H1 (cell line): ENCODE measurements at regions not wholly inside any gene's neighbourhood (a gene's known extent, or its start where the extent isn't known, plus 50 kb on each side); places are given as distances from the start of the nearest gene placed in this dataset.
A peak's percentile ranks its signal among the peaks of the same experiment; 100 is the strongest.

Experiments
- CTCF ChIA-PET: fragments of 300-600 bp; sonication (Branson Sonifier 250); formaldehyde crosslinking; loops from one replicate; lab custom pipeline; 2021; ENCODE audit not compliant: partially characterized antibody; lab: Charles Lee
- POLR2A ChIA-PET: fragments of 300-600 bp; sonication (Branson Sonifier 250); formaldehyde crosslinking; loops from one replicate; lab custom pipeline; 2021; ENCODE audit warnings: inconsistent platforms; ENCODE audit not compliant: partially characterized antibody; lab: Charles Lee
- DNase-seq, 2 experiments: peaks; one replicate each; pipeline versions ENCODE4 v3.0.0 to v3.0.0-alpha.2; 2010 to 2022; ENCODE audit warnings: low spot score in 2 of 2, low read depth in 1 of 2, mixed read lengths in 1 of 2
- FAIRE-seq: peaks from 2 replicates; lab custom pipeline; 2011; peaks lifted over from hg19 to GRCh38; lab: Jason Lieb, UNC
- H2AFZ ChIP-seq: 2 replicates; pipeline ENCODE4 v1.8.1; 2012; ENCODE audit warnings: low read length, inconsistent platforms
- H2AK5ac ChIP-seq: 2 replicates; pipeline ENCODE4 v1.6.1; 2013; ENCODE audit warnings: low read depth, low read length
- H2BK120ac ChIP-seq: replicated peaks from 2 replicates; pipeline ENCODE3; 2013; ENCODE audit warnings: low read depth, low read length, inconsistent platforms
- H2BK12ac ChIP-seq: 2 replicates; pipeline ENCODE4 v1.6.1; 2013; ENCODE audit warnings: low read depth, low read length
- H2BK15ac ChIP-seq: 2 replicates; pipeline ENCODE4 v1.6.1; 2013; ENCODE audit warnings: low read length
- H2BK20ac ChIP-seq: 2 replicates; pipeline ENCODE4 v1.6.1; 2013; ENCODE audit warnings: low read length
- H2BK5ac ChIP-seq: 2 replicates; pipeline ENCODE4 v1.6.1; 2013; ENCODE audit warnings: low read depth, low read length
- H3K14ac ChIP-seq: 2 replicates; pipeline ENCODE4 v1.6.1; 2013; ENCODE audit warnings: inconsistent platforms; ENCODE audit not compliant: insufficient read length
- H3K18ac ChIP-seq: 2 replicates; pipeline ENCODE4 v1.6.1; 2013; ENCODE audit warnings: low read length; ENCODE audit errors: extremely low read depth
- H3K23ac ChIP-seq: 2 replicates; pipeline ENCODE4 v1.6.1; 2013; ENCODE audit warnings: inconsistent platforms; ENCODE audit not compliant: insufficient read length
- H3K23me2 ChIP-seq: 2 replicates; pipeline ENCODE4 v1.6.1; 2013; ENCODE audit warnings: low read depth, low read length
- H3K27ac ChIP-seq: 2 replicates; pipeline ENCODE4 v1.6.1; 2011; ENCODE audit warnings: low read depth, low read length, inconsistent platforms
- H3K27me3 ChIP-seq, 4 experiments: replicated peaks in 1 of 4; 1 replicate in 1 of 4; 2 replicates in 3 of 4; pipeline versions ENCODE4 v1.6.1 to v1.8.1; 2011 to 2013; ENCODE audit warnings: low read length in 3 of 4, mild to moderate bottlenecking in 3 of 4, inconsistent platforms in 2 of 4, mixed read lengths in 2 of 4, moderate library complexity in 1 of 4; ENCODE audit not compliant: control insufficient read depth in 3 of 4, insufficient read depth in 3 of 4; ENCODE audit errors: extremely low read depth in 1 of 4
- H3K36me3 ChIP-seq, 4 experiments: 2 replicates each; pipeline versions ENCODE4 v1.6.1 to v1.8.1; 2011 to 2013; ENCODE audit warnings: mild to moderate bottlenecking in 4 of 4, low read length in 3 of 4, moderate library complexity in 2 of 4, control low read depth in 1 of 4, inconsistent platforms in 1 of 4; ENCODE audit not compliant: insufficient read depth in 4 of 4, control insufficient read depth in 2 of 4
- H3K4ac ChIP-seq: replicated peaks from 2 replicates; pipeline ENCODE3; 2013; ENCODE audit warnings: low read length, low read depth, mixed read lengths, inconsistent platforms; ENCODE audit not compliant: insufficient read length
- H3K4me1 ChIP-seq, 4 experiments: replicated peaks in 1 of 4; 1 replicate in 1 of 4; 2 replicates in 3 of 4; pipeline versions ENCODE4 v1.6.1 to v1.8.1; 2011 to 2013; ENCODE audit warnings: low read length in 3 of 4, inconsistent platforms in 2 of 4, mixed read lengths in 1 of 4; ENCODE audit not compliant: insufficient read depth in 4 of 4, control insufficient read depth in 3 of 4
- H3K4me2 ChIP-seq, 2 experiments: 2 replicates each; pipeline versions ENCODE4 v1.6.1 to v1.8.1; 2011 to 2013; ENCODE audit warnings: low read depth in 2 of 2, low read length in 2 of 2, control low read depth in 1 of 2, inconsistent platforms in 1 of 2, mild to moderate bottlenecking in 1 of 2; ENCODE audit not compliant: insufficient read depth in 1 of 2
- H3K4me3 ChIP-seq, 4 experiments: fragments of 200-600, 300-600 bp in 1 of 4; sonication (generic), shearing (Covaris generic), sonication (Bioruptor Twin) in 1 of 4; 2 replicates each; pipeline versions ENCODE4 v1.5.1 to v1.8.1; 2011 to 2016; ENCODE audit warnings: low read length in 4 of 4, low read depth in 3 of 4, control low read depth in 2 of 4, inconsistent platforms in 2 of 4, mild to moderate bottlenecking in 2 of 4, mixed read lengths in 1 of 4, moderate library complexity in 1 of 4; ENCODE audit not compliant: insufficient read depth in 2 of 4; ENCODE audit errors: extremely low read depth in 1 of 4
- H3K56ac ChIP-seq: replicated peaks from 2 replicates; pipeline ENCODE3; 2013; ENCODE audit warnings: low read depth, mild to moderate bottlenecking, mixed read lengths, low read length, inconsistent platforms; ENCODE audit not compliant: insufficient read length
- H3K79me1 ChIP-seq: 2 replicates; pipeline ENCODE4 v1.6.1; 2013; ENCODE audit warnings: low read depth, low read length, control low read depth
- H3K79me2 ChIP-seq, 2 experiments: 2 replicates each; pipeline versions ENCODE4 v1.6.1 to v1.8.1; 2012 to 2013; ENCODE audit warnings: low read length in 2 of 2, mild to moderate bottlenecking in 2 of 2, inconsistent platforms in 1 of 2; ENCODE audit not compliant: insufficient read depth in 2 of 2, control insufficient read depth in 1 of 2
- H3K9ac ChIP-seq, 4 experiments: replicated peaks in 1 of 4; 1 replicate in 1 of 4; 2 replicates in 3 of 4; pipeline versions ENCODE4 v1.6.1 to v1.8.1; 2011 to 2013; ENCODE audit warnings: low read depth in 3 of 4, low read length in 3 of 4, control low read depth in 2 of 4, mild to moderate bottlenecking in 2 of 4, moderate library complexity in 2 of 4, inconsistent platforms in 1 of 4; ENCODE audit errors: extremely low read depth in 1 of 4
- H3K9me3 ChIP-seq, 2 experiments: 2 replicates each; pipeline versions ENCODE4 v1.6.1 to v1.8.1; 2012 to 2013; ENCODE audit warnings: mild to moderate bottlenecking in 2 of 2, moderate library complexity in 2 of 2, control low read depth in 1 of 2, inconsistent platforms in 1 of 2, low read depth in 1 of 2, low read length in 1 of 2, mixed read lengths in 1 of 2; ENCODE audit not compliant: insufficient read depth in 2 of 2
- H4K20me1 ChIP-seq, 2 experiments: replicated peaks in 1 of 2; 2 replicates each; pipeline versions ENCODE3 to v1.8.1; 2011 to 2013; ENCODE audit warnings: inconsistent platforms in 2 of 2, low read length in 2 of 2, mild to moderate bottlenecking in 1 of 2; ENCODE audit not compliant: insufficient read depth in 2 of 2, control insufficient read depth in 1 of 2
- H4K5ac ChIP-seq: 2 replicates; pipeline ENCODE4 v1.6.1; 2013; ENCODE audit warnings: low read length, low read depth, mixed read lengths, inconsistent platforms; ENCODE audit not compliant: insufficient read length
- H4K8ac ChIP-seq: 2 replicates; pipeline ENCODE4 v1.8.0; 2013; ENCODE audit warnings: mild to moderate bottlenecking, moderate library complexity, low read length, inconsistent platforms; ENCODE audit not compliant: insufficient read depth; ENCODE audit errors: extremely low read depth
- H4K91ac ChIP-seq: replicated peaks from 2 replicates; pipeline ENCODE3; 2013; ENCODE audit warnings: low read length, mixed read lengths, inconsistent platforms; ENCODE audit not compliant: insufficient read length
- KDM5A ChIP-seq: fragments of 200-600 bp; IDR thresholded peaks from 2 replicates; pipeline ENCODE4 v1.7.1; 2012; ENCODE audit warnings: mild to moderate bottlenecking, low read length, inconsistent platforms, mixed read lengths
- WGBS, 2 experiments: shearing (Covaris generic) in 1 of 2; methylation state at CpG; one replicate each; pipeline versions ENCODE4 v1.1.6 to v1.1.7; 2013 to 2015; ENCODE audit warnings: low lambda C conversion rate in 2 of 2, mixed read lengths in 2 of 2, inconsistent platforms in 1 of 2, low coverage in 1 of 2, missing lambda C conversion rate in 1 of 2; ENCODE audit not compliant: insufficient replicate concordance in 2 of 2, insufficient coverage in 1 of 2, insufficient read length in 1 of 2; ENCODE audit errors: extremely low coverage in 1 of 2, missing lambda C conversion rate in 1 of 2; 5-methylcytosine and 5-hydroxymethylcytosine counted together
- TF ChIP-seq, protein P1 (sequence below), 3 experiments: IDR thresholded peaks; 1 replicate in 2 of 3; 2 replicates in 1 of 3; pipeline versions ENCODE4 v1.5.1 to v1.6.1; 2011; ENCODE audit warnings: low read length in 3 of 3, mild to moderate bottlenecking in 3 of 3, inconsistent platforms in 2 of 3, low read depth in 1 of 3, moderate library complexity in 1 of 3; ENCODE audit not compliant: insufficient read depth in 1 of 3; ENCODE audit errors: control extremely low read depth in 1 of 3

DNA sequence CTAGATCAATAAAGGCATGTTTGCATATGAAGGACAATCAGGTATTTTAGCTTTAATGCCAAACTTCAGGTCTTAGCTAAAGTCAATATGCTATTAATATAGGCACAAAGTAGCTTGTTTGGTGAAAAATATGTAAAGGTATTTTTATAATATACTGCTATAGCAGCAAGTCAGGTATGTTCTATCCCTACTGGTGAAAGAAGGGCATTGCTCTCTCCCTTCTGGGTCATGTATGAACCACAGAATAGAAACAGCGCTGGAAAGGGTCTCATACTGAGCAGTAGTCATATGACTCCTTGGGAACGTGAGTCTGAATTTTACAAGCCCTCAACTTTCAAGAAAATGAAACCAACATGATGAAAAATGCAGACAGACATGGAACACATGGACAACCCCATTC is 314.6 kb downstream of the GRIN2B start:
- 83% methylated on average over 2 of the region's 2 CpGs; no CpG with 5 or more reads in 1 of the 2 experiments for WGBS, 2 experiments
- no peaks in the 10 kb centered on the region for H3K9me3 ChIP-seq
- H3K56ac ChIP-seq = no peak overlapping the region
- H4K20me1 ChIP-seq = no peaks in the 10 kb centered on the region
- no peak overlapping the region for H4K8ac ChIP-seq
- no peak overlapping the region for H3K14ac ChIP-seq
- H2BK15ac ChIP-seq = no peak overlapping the region
- H3K27ac ChIP-seq = no peak overlapping the region
- no peak overlapping the region for H2AK5ac ChIP-seq
- no peaks in the 10 kb centered on the region; the same call in 1 of the 2 replicates for H3K23me2 ChIP-seq
- ChIA-PET POLR2A (no interaction called here), CTCF (interaction anchor here (0.7 to 1.7 kb wide), 8 partner anchors 10 to 317 kb away, joined by 3 to 7 read pairs (median 4); no protein-coding TSS in a partner anchor)
- H3K4me1 ChIP-seq = no peaks in the 10 kb centered on the region
- no peak overlapping the region for H3K4me3 ChIP-seq
- no peak overlapping the region for H4K91ac ChIP-seq
- no peak for TF ChIP-seq KDM5A
- TF ChIP-seq, protein P1, sequence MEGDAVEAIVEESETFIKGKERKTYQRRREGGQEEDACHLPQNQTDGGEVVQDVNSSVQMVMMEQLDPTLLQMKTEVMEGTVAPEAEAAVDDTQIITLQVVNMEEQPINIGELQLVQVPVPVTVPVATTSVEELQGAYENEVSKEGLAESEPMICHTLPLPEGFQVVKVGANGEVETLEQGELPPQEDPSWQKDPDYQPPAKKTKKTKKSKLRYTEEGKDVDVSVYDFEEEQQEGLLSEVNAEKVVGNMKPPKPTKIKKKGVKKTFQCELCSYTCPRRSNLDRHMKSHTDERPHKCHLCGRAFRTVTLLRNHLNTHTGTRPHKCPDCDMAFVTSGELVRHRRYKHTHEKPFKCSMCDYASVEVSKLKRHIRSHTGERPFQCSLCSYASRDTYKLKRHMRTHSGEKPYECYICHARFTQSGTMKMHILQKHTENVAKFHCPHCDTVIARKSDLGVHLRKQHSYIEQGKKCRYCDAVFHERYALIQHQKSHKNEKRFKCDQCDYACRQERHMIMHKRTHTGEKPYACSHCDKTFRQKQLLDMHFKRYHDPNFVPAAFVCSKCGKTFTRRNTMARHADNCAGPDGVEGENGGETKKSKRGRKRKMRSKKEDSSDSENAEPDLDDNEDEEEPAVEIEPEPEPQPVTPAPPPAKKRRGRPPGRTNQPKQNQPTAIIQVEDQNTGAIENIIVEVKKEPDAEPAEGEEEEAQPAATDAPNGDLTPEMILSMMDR (IDR thresholded peaks at IDR 0.05; ENCODE audit: control extremely low read depth in 1 of 3, insufficient read depth in 1 of 3, low read depth in 1 of 3, low read length in 3 of 3) = peak in 1 of 3 experiments; percentile 14; a peak in 1 of 4 replicates
- no peaks in the 10 kb centered on the region for H3K79me2 ChIP-seq
- FAIRE-seq (no peak), DNase-seq (no peak)
- H3K9ac ChIP-seq = no peak overlapping the region
- no peaks in the 10 kb centered on the region for H3K27me3 ChIP-seq
- no peak overlapping the region for H2BK20ac ChIP-seq
- no peak overlapping the region for H3K4ac ChIP-seq
- H2AFZ ChIP-seq = no peak overlapping the region
- H2BK12ac ChIP-seq = no peak overlapping the region
- no peaks in the 10 kb centered on the region for H3K36me3 ChIP-seq
- H3K79me1 ChIP-seq = no peaks in the 10 kb centered on the region
- no peak overlapping the region for H2BK120ac ChIP-seq
- no peak overlapping the region for H3K4me2 ChIP-seq
- H3K23ac ChIP-seq = no peak overlapping the region
- H2BK5ac ChIP-seq = no peak overlapping the region
- no peak overlapping the region for H4K5ac ChIP-seq
- no peak overlapping the region for H3K18ac ChIP-seq
